ENCODE measurements at regions not wholly inside any gene's neighbourhood (a gene's known extent, or its start where the extent isn't known, plus 50 kb on each side); places are given as distances from the start of the nearest gene placed in this dataset.

GRCh38 chr2:217652761-217653639 is 349.8 kb downstream of the TNS1 start:
- DNase-seq, result peak; percentile 61

GRCh38 chr2:217650716-217651360 is 352.0 kb downstream of the TNS1 start:
- DNase-seq, result no peak

GRCh38 chr2:217650229-217650628 is 352.6 kb downstream of the TNS1 start:
- DNase-seq, result no peak

- DNase-seq, result no peak
These were observed 354.9 kb downstream of the TNS1 start for GRCh38 chr2:217647925-217648324.

- no peak for DNase-seq
These were observed 355.6 kb downstream of the TNS1 start for GRCh38 chr2:217647226-217647625.

GRCh38 chr2:217645896-217646295 is 356.9 kb downstream of the TNS1 start:
- DNase-seq, result no peak

- peak; percentile 83 for DNase-seq
These were observed 358.9 kb downstream of the TNS1 start for GRCh38 chr2:217643789-217644301.

- no peak for DNase-seq
These were observed 359.9 kb downstream of the TNS1 start for GRCh38 chr2:217642944-217643343.

- DNase-seq, result no peak
These were observed 360.8 kb downstream of the TNS1 start for GRCh38 chr2:217641960-217642359.

GRCh38 chr2:217639481-217639880 is 363.3 kb downstream of the TNS1 start:
- DNase-seq, result no peak

GRCh38 chr2:217638533-217638932 is 364.3 kb downstream of the TNS1 start:
- no peak for DNase-seq

- DNase-seq, result no peak
These were observed 364.8 kb downstream of the TNS1 start for GRCh38 chr2:217638031-217638430.

- DNase-seq, result peak; percentile 79
These were observed 365.7 kb downstream of the TNS1 start for GRCh38 chr2:217636991-217637561.

- DNase-seq, result no peak
These were observed 366.2 kb downstream of the TNS1 start for GRCh38 chr2:217636578-217636977.

- no peak for DNase-seq
These were observed 367.9 kb downstream of the TNS1 start for GRCh38 chr2:217634871-217635270.

GRCh38 chr2:217632043-217632442 is 370.8 kb downstream of the TNS1 start:
- peak; percentile 67 for DNase-seq

- DNase-seq, result no peak
These were observed 371.7 kb downstream of the TNS1 start for GRCh38 chr2:217631115-217631514.

GRCh38 chr2:217629347-217629746 is 373.4 kb downstream of the TNS1 start:
- DNase-seq, result no peak

- no peak for DNase-seq
These were observed 374.7 kb downstream of the TNS1 start for GRCh38 chr2:217628061-217628460.

GRCh38 chr2:217626926-217627325 is 375.9 kb downstream of the TNS1 start:
- DNase-seq, result no peak

- DNase-seq, result peak; percentile 55
These were observed 377.1 kb downstream of the TNS1 start for GRCh38 chr2:217625557-217626169.

- DNase-seq, result no peak
These were observed 379.4 kb downstream of the TNS1 start for GRCh38 chr2:217623281-217623912.

Measured in left hindlimb (tissue), 1 donor.